Adrenal gland (tissue), 9 donors: ENCODE measurements at regions not wholly inside any gene's neighbourhood (a gene's known extent, or its start where the extent isn't known, plus 50 kb on each side); places are given as distances from the start of the nearest gene placed in this dataset.

Experiments used
- DNase-seq, 7 donors: peaks; one replicate each; pipeline ENCODE4 v3.0.0-alpha.2; 2019 to 2020
- H3K27ac ChIP-seq, 5 donors: fragments of 200-600 bp; sonication (generic) in 4 of 5; 1 replicate in 3 of 5; 2 replicates in 2 of 5; pipeline versions ENCODE4 v1.5.1 to v1.8.0; 2016 to 2020; ENCODE audit warnings: mild to moderate bottlenecking in 1 of 5
- H3K27me3 ChIP-seq: fragments of 200-600 bp; 2 replicates; pipeline ENCODE4 v1.8.0; 2021
- H3K36me3 ChIP-seq, 2 donors: fragments of 200-600 bp; replicated peaks in 1 of 2; 1 replicate in 1 of 2; 2 replicates in 1 of 2; pipeline versions ENCODE4 v1.5.1 to v1.8.0; 2018 to 2022
- H3K4me1 ChIP-seq, 2 donors: fragments of 200-600 bp; replicated peaks in 1 of 2; 1 replicate in 1 of 2; 2 replicates in 1 of 2; pipeline versions ENCODE4 v1.5.1 to v1.8.0; 2018 to 2021
- H3K4me3 ChIP-seq, 4 donors: fragments of 200-600 bp; sonication (generic) in 3 of 4; one replicate each; pipeline ENCODE4 v1.5.1; 2016 to 2018
- H3K9me3 ChIP-seq, 3 donors: fragments of 200-600 bp; sonication (generic) in 1 of 3; replicated peaks in 1 of 3; 1 replicate in 2 of 3; 2 replicates in 1 of 3; pipeline versions ENCODE4 v1.5.1 to v1.8.0; 2016 to 2021
- POLR2A ChIP-seq, 2 donors: fragments of 450-650 bp; IDR thresholded peaks; one replicate each; pipeline ENCODE4 v1.6.1; 2017; ENCODE audit warnings: antibody characterized with exemption in 2 of 2, mild to moderate bottlenecking in 2 of 2, moderate library complexity in 1 of 2
- WGBS, 4 donors: extraction: QIAGEN DNeasy Blood & Tissue Kit in 2 of 4; methylation state at CpG; one replicate each; pipeline versions ENCODE4 v1.1.5 to v1.1.7; 2013 to 2017; 5-methylcytosine and 5-hydroxymethylcytosine counted together
- intact Hi-C, 2 donors: fragments of 100-400 bp; cut with DNase I; formaldehyde crosslinking; loops; one replicate each; pipeline versions ENCODE4 v1.14.1 to v1.15.0; 2022 to 2023
- TF ChIP-seq, protein P1 (sequence below), 6 experiments: fragments of 450-650 bp in 4 of 6; fragments of 200-600 bp in 2 of 6; sonication (generic) in 1 of 6; IDR thresholded peaks; 1 replicate in 5 of 6; 2 replicates in 1 of 6; pipeline versions ENCODE4 v1.5.1 to v1.8.0; 2016 to 2021; ENCODE audit warnings: antibody characterized with exemption in 6 of 6, mild to moderate bottlenecking in 2 of 6, moderate library complexity in 1 of 6
- donor health status: healthy with polysubstance abuse.
- donor health status: Bipolar disorder and iron deficiency.
- donor health status: DM: yes; HTN: yes; CAD: no.
- donor health status: DM: no; HTN: no; CAD: no.
- donor health status: DM: no; HTN: no; CAD: no.

- TF ChIP-seq POLR2A (IDR thresholded peaks at IDR 0.05): no peak
- TF ChIP-seq, protein P1, sequence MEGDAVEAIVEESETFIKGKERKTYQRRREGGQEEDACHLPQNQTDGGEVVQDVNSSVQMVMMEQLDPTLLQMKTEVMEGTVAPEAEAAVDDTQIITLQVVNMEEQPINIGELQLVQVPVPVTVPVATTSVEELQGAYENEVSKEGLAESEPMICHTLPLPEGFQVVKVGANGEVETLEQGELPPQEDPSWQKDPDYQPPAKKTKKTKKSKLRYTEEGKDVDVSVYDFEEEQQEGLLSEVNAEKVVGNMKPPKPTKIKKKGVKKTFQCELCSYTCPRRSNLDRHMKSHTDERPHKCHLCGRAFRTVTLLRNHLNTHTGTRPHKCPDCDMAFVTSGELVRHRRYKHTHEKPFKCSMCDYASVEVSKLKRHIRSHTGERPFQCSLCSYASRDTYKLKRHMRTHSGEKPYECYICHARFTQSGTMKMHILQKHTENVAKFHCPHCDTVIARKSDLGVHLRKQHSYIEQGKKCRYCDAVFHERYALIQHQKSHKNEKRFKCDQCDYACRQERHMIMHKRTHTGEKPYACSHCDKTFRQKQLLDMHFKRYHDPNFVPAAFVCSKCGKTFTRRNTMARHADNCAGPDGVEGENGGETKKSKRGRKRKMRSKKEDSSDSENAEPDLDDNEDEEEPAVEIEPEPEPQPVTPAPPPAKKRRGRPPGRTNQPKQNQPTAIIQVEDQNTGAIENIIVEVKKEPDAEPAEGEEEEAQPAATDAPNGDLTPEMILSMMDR (IDR thresholded peaks at IDR 0.05): no peak
- intact Hi-C loops: loop anchor here (10.0 kb wide), 2 partner anchors 766 to 1056 kb away; no protein-coding TSS in a partner anchor
- Histone ChIP-seq H3K27ac (no peak overlapping the region), H3K36me3 (no peaks in the 10 kb centered on the region), H3K27me3 (no peaks in the 10 kb centered on the region), H3K4me3 (no peak overlapping the region), H3K4me1 (peaks cover 0 to 6% of the 10 kb centered on the region in 2 donors), H3K9me3 (no peaks in the 10 kb centered on the region)
- DNase-seq: no peak
These were observed 271.1 kb downstream of the CDC5L start for GRCh38 chr6:44658571-44658970.

DNA sequence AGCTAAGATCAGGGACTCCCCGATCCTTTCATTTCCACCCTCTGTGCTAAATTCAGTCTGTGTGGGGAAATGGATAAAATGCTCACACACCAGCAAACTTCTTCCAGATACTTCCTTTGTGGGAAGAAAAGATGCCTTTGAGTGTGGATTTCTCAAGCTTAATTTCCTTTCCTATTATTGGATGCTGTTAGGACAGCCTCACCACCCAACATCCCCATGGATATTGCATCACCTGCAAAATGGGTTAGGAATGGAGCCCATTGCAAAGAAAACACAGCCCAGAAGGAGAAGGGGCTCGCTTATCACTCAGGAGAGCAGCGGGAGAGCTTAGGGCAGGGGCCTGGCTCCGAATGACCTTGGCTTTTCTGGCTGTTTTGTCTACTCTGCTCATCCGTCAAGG is 272.2 kb downstream of the CDC5L start:
- TF ChIP-seq, protein P1 (IDR thresholded peaks at IDR 0.05): no peak
- TF ChIP-seq POLR2A (IDR thresholded peaks at IDR 0.05): no peak
- intact Hi-C loops: loop anchor here (10.0 kb wide), 2 partner anchors 765 to 1055 kb away; no protein-coding TSS in a partner anchor
- no peak for DNase-seq
- Histone ChIP-seq H3K27ac (no peak overlapping the region), H3K9me3 (no peaks in the 10 kb centered on the region), H3K4me1 (peaks cover 0 to 6% of the 10 kb centered on the region in 2 donors), H3K4me3 (no peak overlapping the region), H3K27me3 (no peaks in the 10 kb centered on the region), H3K36me3 (no peaks in the 10 kb centered on the region)
- 88 to 95% (median 92%) methylated on average over 5 of the region's 5 CpGs for WGBS, 4 donors

DNA sequence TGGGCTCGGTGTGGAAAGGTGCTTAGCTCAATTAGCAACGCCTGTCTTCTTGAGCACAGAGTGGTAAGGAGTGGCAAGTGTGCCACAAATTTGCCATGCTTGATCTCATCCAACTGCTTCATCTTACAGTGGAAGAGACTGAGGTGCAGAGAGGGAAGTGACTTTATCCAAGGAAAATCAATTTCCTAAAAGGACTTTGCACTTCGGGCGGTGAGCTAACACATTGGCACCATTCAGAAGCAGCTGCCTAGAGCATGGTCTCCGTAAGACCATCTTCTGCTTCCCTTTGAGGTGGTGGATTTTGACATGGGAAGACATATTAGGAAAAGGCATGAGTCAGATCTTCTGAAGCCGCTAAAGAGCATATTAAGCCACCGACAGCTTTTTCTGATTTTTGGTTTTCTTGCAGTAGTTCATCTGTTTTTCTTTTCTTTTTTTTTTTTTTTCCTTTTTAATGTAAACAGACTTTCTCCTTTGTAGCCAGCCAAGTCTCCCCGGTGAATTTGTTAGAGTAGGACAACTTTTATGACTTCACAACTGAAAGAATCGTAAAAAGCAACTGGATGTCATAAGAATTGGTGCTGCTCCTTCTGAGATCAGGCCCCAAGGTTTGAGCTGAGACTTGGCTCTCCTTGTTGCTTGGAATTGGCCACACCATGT is 273.2 kb downstream of the CDC5L start:
- Histone ChIP-seq H3K27me3 (no peaks in the 10 kb centered on the region), H3K4me3 (no peak overlapping the region), H3K9me3 (no peaks in the 10 kb centered on the region), H3K36me3 (no peaks in the 10 kb centered on the region), H3K4me1 (no peaks in the 10 kb centered on the region), H3K27ac (no peak overlapping the region)
- no peak for DNase-seq
- intact Hi-C loops: no loop called here
- WGBS, 4 donors: 93 to 96% (median 95%) methylated on average over 9 of the region's 9 CpGs
- TF ChIP-seq POLR2A (IDR thresholded peaks at IDR 0.05): no peak
- TF ChIP-seq, protein P1 (IDR thresholded peaks at IDR 0.05): no peak

GRCh38 chr6:44661221-44662008 is 273.9 kb downstream of the CDC5L start:
- intact Hi-C loops: no loop called here
- WGBS, 4 donors: 87 to 92% (median 89%) methylated on average over 7 of the region's 7 CpGs

More at GRCh38 chr6:44661221-44662008, 273.9 kb downstream of the CDC5L start:
- Histone ChIP-seq H3K4me3 (no peak overlapping the region), H3K4me1 (no peaks in the 10 kb centered on the region), H3K36me3 (no peaks in the 10 kb centered on the region), H3K27ac (no peak overlapping the region), H3K9me3 (no peaks in the 10 kb centered on the region), H3K27me3 (no peaks in the 10 kb centered on the region)
- no peak for DNase-seq
- TF ChIP-seq POLR2A (IDR thresholded peaks at IDR 0.05): no peak
- TF ChIP-seq, protein P1 (IDR thresholded peaks at IDR 0.05): no peak
